Heart right ventricle (tissue), 16 donors: ENCODE measurements at regions not wholly inside any gene's neighbourhood (a gene's known extent, or its start where the extent isn't known, plus 50 kb on each side); places are given as distances from the start of the nearest gene placed in this dataset.
A peak's percentile ranks its signal among the peaks of the same experiment; 100 is the strongest.

ENCODE experiments used
- ATAC-seq, 8 donors: fragments of 200-7000 bp; cut with Tn5 transposase; one replicate each; pipeline ENCODE4 v1.9.1; 2020; ENCODE audit warnings: mild to moderate bottlenecking in 8 of 8, moderate library complexity in 8 of 8, moderate number of reproducible peaks in 1 of 8
- DNase-seq, 2 donors: peaks; one replicate each; pipeline ENCODE4 v3.0.0-alpha.2; 2020
- H3K27ac ChIP-seq, 10 donors: fragments of 200-600 bp; sonication (generic) in 2 of 10; one replicate each; pipeline versions ENCODE4 v1.5.0 to v1.8.0; 2020 to 2022; ENCODE audit warnings: mild to moderate bottlenecking in 3 of 10
- H3K27me3 ChIP-seq, 7 donors: fragments of 200-600 bp; one replicate each; pipeline ENCODE4 v1.8.0; 2021 to 2022; ENCODE audit warnings: mild to moderate bottlenecking in 2 of 7
- H3K36me3 ChIP-seq, 9 donors: fragments of 200-600 bp; sonication (generic) in 1 of 9; one replicate each; pipeline versions ENCODE4 v1.5.0 to v1.8.0; 2020 to 2022; ENCODE audit warnings: mild to moderate bottlenecking in 2 of 9
- H3K4me1 ChIP-seq, 9 donors: fragments of 200-600 bp; sonication (generic) in 1 of 9; one replicate each; pipeline versions ENCODE4 v1.5.0 to v1.8.0; 2020 to 2022; ENCODE audit warnings: mild to moderate bottlenecking in 4 of 9
- H3K4me3 ChIP-seq, 10 donors: fragments of 200-600 bp; sonication (generic) in 2 of 10; one replicate each; pipeline versions ENCODE4 v1.5.0 to v1.8.0; 2020 to 2022; ENCODE audit warnings: mild to moderate bottlenecking in 7 of 10, moderate library complexity in 2 of 10
- H3K9me3 ChIP-seq, 11 donors: fragments of 200-600 bp in 10 of 11; sonication (generic) in 2 of 11; one replicate each; pipeline versions ENCODE4 v1.5.0 to v1.8.0; 2013 to 2022; ENCODE audit warnings: mild to moderate bottlenecking in 2 of 11, control low read depth in 1 of 11, moderate library complexity in 1 of 11
- WGBS, 2 donors: extraction: QIAGEN DNeasy Blood & Tissue Kit; methylation state at CpG; one replicate each; pipeline ENCODE4 v1.1.7; 2013; ENCODE audit warnings: inconsistent platforms in 1 of 2; 5-methylcytosine and 5-hydroxymethylcytosine counted together
- intact Hi-C, 10 donors: fragments of 100-400 bp; cut with DNase I; formaldehyde crosslinking; loops; one replicate each; pipeline versions ENCODE4 v1.11.1 to v1.14.2; 2022
- TF ChIP-seq, protein P1 (sequence below), 9 donors: fragments of 200-600 bp; sonication (generic) in 2 of 9; IDR thresholded peaks; one replicate each; pipeline versions ENCODE4 v1.5.0 to v1.8.0; 2021 to 2022; ENCODE audit warnings: antibody characterized with exemption in 9 of 9, mild to moderate bottlenecking in 5 of 9, moderate library complexity in 1 of 9
- donor health status: Arrhythmogenic right ventricular cardiomyopathy.
- donor health status: ischemic (EF 13 %, LVEDD 7.1; RV severe dilation, severe dysfunction).
- donor health status: healthy with polysubstance abuse.
- donor health status: DM: no; HTN: yes; CAD: no.
- donor health status: DM: no; HTN: no; CAD: no.
- donor health status: ischemic (EF 25% LVEDD 6.9; RV normal size, moderate dysfunction).
- donor health status: ischemic (EF 25% LVEDD 5.7; RV mildly dilated, moderate dysfunction).
- donor health status: healthy.
- donor health status: DM: yes; HTN: yes; CAD: no.
- donor health status: Ischemic cardiomyopathy.
- donor health status: ischemic (EF 35%, LVEDD 5.7; RV mildly dilated, moderate dysfunction).
- donor health status: nonischemic (EF 11% LVEDD 7.7; RV severe dilation, severe dysfunction).
- donor health status: DM: yes; HTN: yes; CAD: no.
- donor health status: PGD.
- donor health status: ischemic (EF 29% LVEDD 5.4; RV normal size, mild dysfunction).
- donor health status: nonischemic (EF 23%, LVEDD 6.1; RV moderate dilation, normal function).

DNA sequence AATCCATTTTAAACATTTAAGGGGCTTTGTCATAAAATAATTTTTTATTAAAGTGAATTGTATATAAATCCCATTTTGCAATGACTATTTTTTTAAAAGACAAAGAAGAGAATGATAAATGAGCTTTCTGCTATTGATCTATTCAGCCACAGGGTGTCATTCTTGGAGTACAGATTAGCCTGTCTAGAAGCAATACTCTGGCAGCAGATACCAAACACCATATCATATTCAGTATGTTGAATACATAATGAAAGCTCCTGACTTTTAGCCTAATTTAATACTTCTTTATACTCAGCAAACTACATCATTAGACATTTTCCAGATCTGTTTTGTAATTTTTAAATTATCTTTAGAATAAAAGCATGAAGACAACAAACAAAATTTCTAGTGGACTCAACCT, 496.3 kb downstream of the PDGFC start:
- no peak overlapping the region for H3K27ac ChIP-seq
- H3K9me3 ChIP-seq = no peaks in the 10 kb centered on the region
- H3K4me1 ChIP-seq = no peaks in the 10 kb centered on the region
- TF ChIP-seq, protein P1, sequence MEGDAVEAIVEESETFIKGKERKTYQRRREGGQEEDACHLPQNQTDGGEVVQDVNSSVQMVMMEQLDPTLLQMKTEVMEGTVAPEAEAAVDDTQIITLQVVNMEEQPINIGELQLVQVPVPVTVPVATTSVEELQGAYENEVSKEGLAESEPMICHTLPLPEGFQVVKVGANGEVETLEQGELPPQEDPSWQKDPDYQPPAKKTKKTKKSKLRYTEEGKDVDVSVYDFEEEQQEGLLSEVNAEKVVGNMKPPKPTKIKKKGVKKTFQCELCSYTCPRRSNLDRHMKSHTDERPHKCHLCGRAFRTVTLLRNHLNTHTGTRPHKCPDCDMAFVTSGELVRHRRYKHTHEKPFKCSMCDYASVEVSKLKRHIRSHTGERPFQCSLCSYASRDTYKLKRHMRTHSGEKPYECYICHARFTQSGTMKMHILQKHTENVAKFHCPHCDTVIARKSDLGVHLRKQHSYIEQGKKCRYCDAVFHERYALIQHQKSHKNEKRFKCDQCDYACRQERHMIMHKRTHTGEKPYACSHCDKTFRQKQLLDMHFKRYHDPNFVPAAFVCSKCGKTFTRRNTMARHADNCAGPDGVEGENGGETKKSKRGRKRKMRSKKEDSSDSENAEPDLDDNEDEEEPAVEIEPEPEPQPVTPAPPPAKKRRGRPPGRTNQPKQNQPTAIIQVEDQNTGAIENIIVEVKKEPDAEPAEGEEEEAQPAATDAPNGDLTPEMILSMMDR (IDR thresholded peaks at IDR 0.05) = peak; percentile 20 to 67 (median 55)
- H3K36me3 ChIP-seq = no peaks in the 10 kb centered on the region
- intact Hi-C loops = loop anchor here in 8 of 10 donors (5.0 to 10.0 kb wide), 7 partner anchors 199 to 1502 kb away; partner anchors contain the start of gene PDGFC (in 4 of the 8)
- DNase-seq (no peak), ATAC-seq (peak in 6 of 8 donors; percentile 42 to 71 (median 63))
- H3K27me3 ChIP-seq = no peaks in the 10 kb centered on the region
- no peak overlapping the region for H3K4me3 ChIP-seq

DNA sequence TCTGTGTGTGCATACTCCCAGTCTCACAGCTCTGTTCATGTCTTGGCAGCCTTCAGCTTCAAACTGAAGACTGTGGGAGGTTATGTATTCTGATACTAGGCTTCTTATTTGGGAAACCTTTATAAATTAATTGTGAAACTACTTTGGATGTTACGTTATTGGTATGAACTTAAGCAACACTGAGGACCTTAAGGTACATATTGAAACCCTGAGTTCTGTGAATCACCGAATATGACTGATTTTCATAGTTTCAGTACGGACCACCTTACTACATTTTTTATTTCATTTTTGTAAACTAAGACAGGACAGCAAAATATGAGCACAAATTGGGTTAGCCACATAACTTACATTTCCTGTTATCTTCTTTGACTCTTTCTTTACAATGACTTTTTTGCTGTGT, 498.4 kb downstream of the PDGFC start:
- no peaks in the 10 kb centered on the region for H3K4me1 ChIP-seq
- H3K4me3 ChIP-seq = no peak overlapping the region
- DNase-seq (no peak), ATAC-seq (no peak)
- H3K27ac ChIP-seq = no peak overlapping the region
- TF ChIP-seq, protein P1 (IDR thresholded peaks at IDR 0.05) = no peak
- H3K9me3 ChIP-seq = no peaks in the 10 kb centered on the region
- 70 to 83% methylated on average over 3 of the region's 3 CpGs for WGBS, 2 donors
- H3K36me3 ChIP-seq = no peaks in the 10 kb centered on the region
- no peaks in the 10 kb centered on the region for H3K27me3 ChIP-seq
- intact Hi-C loops = loop anchor here in 8 of 10 donors (5.0 to 10.0 kb wide), 4 partner anchors 202 to 574 kb away; partner anchors contain the start of gene PDGFC (in 3 of the 8)

DNA sequence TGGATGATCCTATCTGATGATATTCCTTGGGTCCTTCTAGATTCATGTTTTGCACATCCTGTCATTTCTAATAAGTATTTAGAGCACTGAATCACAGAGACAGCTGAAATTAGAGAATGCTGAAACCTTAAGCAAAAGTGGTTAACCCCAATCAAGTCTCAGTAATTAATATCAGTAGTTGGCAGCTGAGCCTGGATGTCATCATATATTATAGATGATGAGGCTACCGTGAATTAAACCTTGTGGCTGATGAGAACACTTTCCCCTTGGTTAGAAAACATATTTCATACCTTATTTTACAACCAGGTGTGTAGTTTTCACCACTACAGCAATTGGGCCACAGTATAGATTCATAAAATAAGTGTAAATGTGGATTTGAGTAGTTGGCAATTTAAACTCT, 499.0 kb downstream of the PDGFC start:
- WGBS, 2 donors = 64 to 89% methylated on average over 1 of the region's 1 CpG
- Histone ChIP-seq H3K27me3 (no peaks in the 10 kb centered on the region), H3K4me1 (no peaks in the 10 kb centered on the region), H3K4me3 (no peak overlapping the region), H3K27ac (no peak overlapping the region), H3K36me3 (no peaks in the 10 kb centered on the region), H3K9me3 (no peaks in the 10 kb centered on the region)
- intact Hi-C loops = loop anchor here in 8 of 10 donors (5.0 to 10.0 kb wide), 4 partner anchors 202 to 575 kb away; partner anchors contain the start of gene PDGFC (in 3 of the 8)
- TF ChIP-seq, protein P1 (IDR thresholded peaks at IDR 0.05) = no peak
- ATAC-seq (no peak), DNase-seq (no peak)

DNA sequence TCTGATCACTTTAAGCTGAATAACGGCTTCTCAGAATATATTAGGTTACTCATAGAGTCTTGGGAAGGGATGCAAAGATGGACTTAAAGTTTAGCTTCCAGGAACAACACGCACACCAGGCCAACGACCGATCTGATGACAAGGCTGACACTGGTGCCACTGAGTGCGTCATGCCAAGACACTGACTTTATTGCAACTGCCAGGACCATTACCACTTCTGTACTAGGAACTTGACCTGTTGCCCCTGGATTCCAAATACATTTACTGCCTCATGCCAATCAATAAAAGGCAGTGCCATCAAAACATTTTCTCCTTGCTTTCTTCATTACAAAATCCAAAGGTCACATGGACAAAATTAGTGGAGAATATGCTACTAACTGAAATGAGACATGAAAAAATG, 505.9 kb upstream of the CTSO start:
- no peak for ATAC-seq
- TF ChIP-seq, protein P1 (IDR thresholded peaks at IDR 0.05) = no peak
- Histone ChIP-seq H3K9me3 (no peaks in the 10 kb centered on the region), H3K36me3 (no peaks in the 10 kb centered on the region), H3K4me1 (no peaks in the 10 kb centered on the region), H3K27ac (no peak overlapping the region), H3K4me3 (no peak overlapping the region), H3K27me3 (no peaks in the 10 kb centered on the region)
- 77 to 85% methylated on average over 5 of the region's 5 CpGs for WGBS, 2 donors
- intact Hi-C loops = no loop called here
- no peak for DNase-seq
